HCT116 (cell line): ENCODE measurements at regions not wholly inside any gene's neighbourhood (a gene's known extent, or its start where the extent isn't known, plus 50 kb on each side); places are given as distances from the start of the nearest gene placed in this dataset.

Experiments
- ATAC-seq: fragments of 200-7000 bp; cut with Tn5 transposase; 2 replicates; pipeline ENCODE4 v1.9.1; 2020; ENCODE audit warnings: mild to moderate bottlenecking, moderate library complexity
- BruUV-seq: library from RNA; stranded (reverse); fragments of 400-500 nt; replicated peaks from 2 replicates; lab custom pipeline; 2021; lab: Mats Ljungman, UMichigan
- CTCF ChIA-PET: fragments of 300-600 bp; sonication (Branson Sonifier 250); formaldehyde crosslinking; loops from one replicate; lab custom pipeline; 2021; ENCODE audit warnings: antibody characterized with exemption; lab: Charles Lee
- POLR2A ChIA-PET: fragments of 300-600, 350-600 bp; sonication (Branson Sonifier 250); formaldehyde crosslinking; loops from one replicate; lab custom pipeline; 2021; ENCODE audit warnings: antibody characterized with exemption; lab: Charles Lee
- RAD21 ChIA-PET, 2 experiments: fragments of 300-600 bp; sonication (Branson Sonifier 250); formaldehyde crosslinking; loops; one replicate each; lab custom pipeline; 2023; ENCODE audit warnings: low total read pairs in 2 of 2; ENCODE audit not compliant: uncharacterized antibody in 2 of 2, unreplicated experiment in 2 of 2, low non-redundant PET in 1 of 2; lab: Charles Lee
- DNase-seq: peaks from one replicate; pipeline ENCODE4 v3.0.0-alpha.2; 2010; ENCODE audit warnings: low read depth, low spot score
- H2AFZ ChIP-seq: fragments of 200-600 bp; shearing (Covaris generic), sonication (generic); 2 replicates; pipeline ENCODE4 v1.6.1; 2017; ENCODE audit warnings: low read depth, mixed run types, mixed read lengths, antibody characterized with exemption, low read length; ENCODE audit not compliant: poor library complexity, severe bottlenecking
- H3K27ac ChIP-seq: 2 replicates; pipeline ENCODE4 v1.5.1; 2012; ENCODE audit warnings: low read depth, low read length
- H3K27me3 ChIP-seq: fragments of 200-600 bp; sonication (generic); 2 replicates; pipeline ENCODE4 v1.6.1; 2016; ENCODE audit warnings: mixed run types, low read length, mixed read lengths; ENCODE audit not compliant: insufficient read depth
- H3K36me3 ChIP-seq, 2 experiments: fragments of 200-500 bp in 1 of 2; fragments of 200-600 bp in 1 of 2; sonication (Bioruptor generic) in 1 of 2; sonication (generic) in 1 of 2; 2 replicates each; pipeline versions ENCODE4 v1.5.1 to v1.6.1; 2014 to 2016; ENCODE audit warnings: low read length in 2 of 2, inconsistent platforms in 1 of 2, mixed read lengths in 1 of 2, mixed run types in 1 of 2; ENCODE audit not compliant: insufficient read depth in 2 of 2, control insufficient read depth in 1 of 2
- H3K4me1 ChIP-seq, 2 experiments: fragments of 200-600 bp in 1 of 2; sonication (generic) in 1 of 2; 2 replicates each; pipeline versions ENCODE4 v1.5.1 to v1.6.1; 2012 to 2017; ENCODE audit warnings: low read length in 2 of 2, inconsistent platforms in 1 of 2, mild to moderate bottlenecking in 1 of 2, mixed read lengths in 1 of 2, mixed run types in 1 of 2, moderate library complexity in 1 of 2; ENCODE audit not compliant: insufficient read depth in 2 of 2, control insufficient read depth in 1 of 2
- H3K4me2 ChIP-seq: fragments of 200-600 bp; sonication (generic); 2 replicates; pipeline ENCODE4 v1.6.1; 2017; ENCODE audit warnings: mixed run types, low read length, mixed read lengths
- H3K4me3 ChIP-seq, 2 experiments: fragments of 200-600 bp in 1 of 2; sonication (generic) in 1 of 2; replicated peaks in 1 of 2; 2 replicates each; pipeline ENCODE4 v1.5.1; 2011 to 2016; ENCODE audit warnings: low read length in 2 of 2, control low read depth in 1 of 2, low read depth in 1 of 2, mild to moderate bottlenecking in 1 of 2, mixed read lengths in 1 of 2, mixed run types in 1 of 2
- H3K79me2 ChIP-seq: fragments of 200-600 bp; sonication (generic); 2 replicates; pipeline ENCODE4 v1.6.1; 2017; ENCODE audit warnings: mild to moderate bottlenecking, mixed run types, low read length, moderate library complexity, mixed read lengths; ENCODE audit not compliant: insufficient read depth
- H3K9ac ChIP-seq: fragments of 200-600 bp; sonication (generic); 2 replicates; pipeline ENCODE4 v1.6.1; 2016; ENCODE audit warnings: low read length, mixed read lengths
- H3K9me2 ChIP-seq: fragments of 200-600 bp; sonication (generic), shearing (Covaris generic); 2 replicates; pipeline ENCODE4 v1.6.1; 2017; ENCODE audit warnings: mixed run types, mild to moderate bottlenecking, moderate library complexity; ENCODE audit not compliant: insufficient read depth
- H3K9me3 ChIP-seq, 2 experiments: fragments of 200-500 bp in 1 of 2; fragments of 200-600 bp in 1 of 2; sonication (Bioruptor generic) in 1 of 2; sonication (generic) in 1 of 2; 2 replicates each; pipeline ENCODE4 v1.6.1; 2014 to 2017; ENCODE audit warnings: low read length in 2 of 2, mixed read lengths in 2 of 2, inconsistent platforms in 1 of 2, low read depth in 1 of 2, mild to moderate bottlenecking in 1 of 2, mixed run types in 1 of 2, moderate library complexity in 1 of 2; ENCODE audit not compliant: control insufficient read depth in 1 of 2, insufficient read depth in 1 of 2
- H4K20me1 ChIP-seq: fragments of 200-600 bp; sonication (generic), shearing (Covaris generic); 2 replicates; pipeline ENCODE4 v1.6.1; 2017; ENCODE audit warnings: mixed run types, mild to moderate bottlenecking, moderate library complexity; ENCODE audit not compliant: insufficient read depth
- ELF1 ChIP-seq: IDR thresholded peaks from 2 replicates; pipeline ENCODE4 v1.6.1; 2012; ENCODE audit warnings: low read depth, borderline replicate concordance
- EZH2 ChIP-seq: fragments of 200-600 bp; sonication (generic); IDR thresholded peaks from 2 replicates; pipeline ENCODE4 v1.6.1; 2017; ENCODE audit warnings: antibody characterized with exemption, mixed run types
- EZH2phosphoT487 ChIP-seq: fragments of 200-600 bp; IDR thresholded peaks from 2 replicates; pipeline ENCODE4 v1.6.1; 2018; ENCODE audit warnings: antibody characterized with exemption, borderline replicate concordance
- FOSL1 ChIP-seq: IDR thresholded peaks from 2 replicates; pipeline ENCODE4 v1.6.1; 2012; ENCODE audit warnings: low read depth
- JUND ChIP-seq: IDR thresholded peaks from 2 replicates; pipeline ENCODE4 v1.6.1; 2012
- POLR2AphosphoS5 ChIP-seq: IDR thresholded peaks from 2 replicates; pipeline ENCODE4 v1.6.1; 2011; ENCODE audit warnings: mild to moderate bottlenecking, low read depth, low read length, moderate library complexity
- SIN3A ChIP-seq: IDR thresholded peaks from 2 replicates; pipeline ENCODE4 v1.6.1; 2012; ENCODE audit warnings: low read depth
- ZBTB33 ChIP-seq: IDR thresholded peaks from 2 replicates; pipeline ENCODE4 v1.6.1; 2011; ENCODE audit warnings: mild to moderate bottlenecking, low read length, moderate library complexity; ENCODE audit not compliant: insufficient replicate concordance; ENCODE audit errors: extremely low read depth
- ZFX ChIP-seq: fragments of 450-650 bp; IDR thresholded peaks from 2 replicates; pipeline ENCODE4 v1.6.1; 2017
- ZNF274 ChIP-seq: fragments of 200-500 bp; sonication (Bioruptor generic); IDR thresholded peaks from 2 replicates; pipeline ENCODE4 v1.6.1; 2014; ENCODE audit warnings: mild to moderate bottlenecking, low read depth, low read length, inconsistent platforms
- intact Hi-C: fragments of 100-400 bp; cut with micrococcal nuclease; formaldehyde crosslinking; loops from 2 replicates; pipeline ENCODE4 v1.10.0; 2022
- TF ChIP-seq, protein P1 (sequence below), 3 experiments: fragments of 200-600 bp in 1 of 3; sonication (generic) in 1 of 3; IDR thresholded peaks in 2 of 3; conservative IDR thresholded peaks in 1 of 3; 2 replicates each; pipeline ENCODE4 v1.5.1; 2012 to 2017; ENCODE audit warnings: low read depth in 2 of 3, low read length in 2 of 3, antibody characterized with exemption in 1 of 3, borderline replicate concordance in 1 of 3, control low read depth in 1 of 3, mild to moderate bottlenecking in 1 of 3, mixed read lengths in 1 of 3, mixed run types in 1 of 3, moderate library complexity in 1 of 3; ENCODE audit not compliant: insufficient read depth in 1 of 3

DNA sequence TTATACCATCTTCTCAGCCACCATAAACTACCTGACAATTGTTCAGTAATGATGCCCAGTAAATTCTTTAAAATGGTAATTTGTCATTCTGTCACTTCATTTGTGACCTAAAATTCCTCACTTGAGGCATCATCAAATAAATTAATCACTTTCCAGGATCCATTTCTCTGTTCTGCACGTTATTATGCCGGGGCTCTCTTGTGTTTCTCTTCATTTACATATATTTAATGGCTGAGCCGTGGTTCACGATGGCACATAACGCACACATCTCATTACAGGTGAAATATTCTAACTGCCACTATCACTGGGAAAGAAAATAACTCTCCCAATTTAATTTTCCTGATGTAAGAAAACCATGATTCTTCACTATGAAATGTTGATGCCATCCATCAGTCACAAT is 529.6 kb downstream of the NR4A2 start:
- no TSS peak for BruUV-seq
- H3K36me3 ChIP-seq: no peaks in the 10 kb centered on the region
- H3K9me3 ChIP-seq: no peaks in the 10 kb centered on the region
- no peaks in the 10 kb centered on the region for H3K27me3 ChIP-seq
- TF ChIP-seq ZNF274 (no peak), POLR2AphosphoS5 (no peak), ZFX (no peak), FOSL1 (no peak), SIN3A (no peak), EZH2phosphoT487 (no peak), ELF1 (no peak), EZH2 (no peak), JUND (no peak), ZBTB33 (no peak)
- TF ChIP-seq, protein P1, sequence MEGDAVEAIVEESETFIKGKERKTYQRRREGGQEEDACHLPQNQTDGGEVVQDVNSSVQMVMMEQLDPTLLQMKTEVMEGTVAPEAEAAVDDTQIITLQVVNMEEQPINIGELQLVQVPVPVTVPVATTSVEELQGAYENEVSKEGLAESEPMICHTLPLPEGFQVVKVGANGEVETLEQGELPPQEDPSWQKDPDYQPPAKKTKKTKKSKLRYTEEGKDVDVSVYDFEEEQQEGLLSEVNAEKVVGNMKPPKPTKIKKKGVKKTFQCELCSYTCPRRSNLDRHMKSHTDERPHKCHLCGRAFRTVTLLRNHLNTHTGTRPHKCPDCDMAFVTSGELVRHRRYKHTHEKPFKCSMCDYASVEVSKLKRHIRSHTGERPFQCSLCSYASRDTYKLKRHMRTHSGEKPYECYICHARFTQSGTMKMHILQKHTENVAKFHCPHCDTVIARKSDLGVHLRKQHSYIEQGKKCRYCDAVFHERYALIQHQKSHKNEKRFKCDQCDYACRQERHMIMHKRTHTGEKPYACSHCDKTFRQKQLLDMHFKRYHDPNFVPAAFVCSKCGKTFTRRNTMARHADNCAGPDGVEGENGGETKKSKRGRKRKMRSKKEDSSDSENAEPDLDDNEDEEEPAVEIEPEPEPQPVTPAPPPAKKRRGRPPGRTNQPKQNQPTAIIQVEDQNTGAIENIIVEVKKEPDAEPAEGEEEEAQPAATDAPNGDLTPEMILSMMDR (IDR thresholded peaks at IDR 0.05 in 2 of 3, conservative IDR thresholded peaks at IDR 0.05 in 1 of 3; ENCODE audit: borderline replicate concordance in 1 of 3, insufficient read depth in 1 of 3, low read depth in 2 of 3, low read length in 2 of 3): no peak
- H3K27ac ChIP-seq: no peak overlapping the region
- POLR2A ChIA-PET: no interaction called here
- no peaks in the 10 kb centered on the region for H3K4me1 ChIP-seq
- H4K20me1 ChIP-seq: no peaks in the 10 kb centered on the region
- RAD21 ChIA-PET: no interaction called here
- no peaks in the 10 kb centered on the region for H3K9me2 ChIP-seq
- no peaks in the 10 kb centered on the region for H3K79me2 ChIP-seq
- H3K4me2 ChIP-seq: no peak overlapping the region
- ATAC-seq (no peak), DNase-seq (no peak)
- intact Hi-C loops: no loop called here
- H3K4me3 ChIP-seq: no peak overlapping the region
- CTCF ChIA-PET: interaction anchor here (1.0 kb wide), 1 partner anchor 23 kb away, joined by 3 read pairs; no protein-coding TSS in a partner anchor
- no peak overlapping the region for H3K9ac ChIP-seq
- no peak overlapping the region for H2AFZ ChIP-seq
